Suprapubic skin (tissue), 3 donors: ENCODE measurements at regions not wholly inside any gene's neighbourhood (a gene's known extent, or its start where the extent isn't known, plus 50 kb on each side); places are given as distances from the start of the nearest gene placed in this dataset.

Experiments used
- CTCF ChIP-seq, 2 donors: fragments of 200-600 bp in 1 of 2; fragments of 450-650 bp in 1 of 2; sonication (generic) in 1 of 2; IDR thresholded peaks; one replicate each; pipeline ENCODE4 v1.5.1; 2016 to 2019; ENCODE audit warnings: antibody characterized with exemption in 2 of 2, mild to moderate bottlenecking in 1 of 2, moderate library complexity in 1 of 2
- EP300 ChIP-seq: sonication (generic); formaldehyde crosslinking; IDR thresholded peaks from one replicate; pipeline ENCODE4 v1.6.1; 2017; ENCODE audit warnings: antibody characterized with exemption
- POLR2A ChIP-seq, 2 donors: fragments of 450-650 bp; IDR thresholded peaks; one replicate each; pipeline ENCODE4 v1.6.1; 2017; ENCODE audit warnings: antibody characterized with exemption in 2 of 2, mild to moderate bottlenecking in 2 of 2, moderate library complexity in 2 of 2

- TF ChIP-seq CTCF (IDR thresholded peaks at IDR 0.05) (no peak), POLR2A (IDR thresholded peaks at IDR 0.05) (no peak), EP300 (no peak)
These were observed 77.4 kb upstream of the TERB2 start for GRCh38 chr15:44879066-44879465.
